ENCODE measurements at regions not wholly inside any gene's neighbourhood (a gene's known extent, or its start where the extent isn't known, plus 50 kb on each side); places are given as distances from the start of the nearest gene placed in this dataset.

DNA sequence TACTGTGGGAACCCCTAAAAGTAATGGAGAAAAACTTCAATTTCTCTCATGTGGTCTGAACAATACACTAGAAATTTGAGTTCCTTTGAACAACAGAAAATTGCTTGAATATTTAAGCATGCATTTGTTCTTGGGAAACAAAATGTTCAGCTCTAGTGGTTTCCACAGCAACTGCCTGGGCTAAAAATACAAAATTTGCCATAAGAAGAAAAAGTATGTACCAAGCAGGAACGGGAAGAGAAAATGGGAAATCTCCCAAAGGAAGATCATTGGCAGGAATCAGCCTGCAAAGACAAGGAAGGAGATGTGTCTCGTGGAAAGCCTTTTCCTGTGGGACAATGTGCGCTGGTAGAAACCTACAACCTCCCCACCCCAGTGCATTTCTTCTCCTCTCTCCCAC is 119.0 kb upstream of the DPT start:
- in situ Hi-C loops (cut with HindIII; ENCODE audit: low pct_unique_long_range_greater_than_20kb, low sequenced_read_pairs): no loop called here

DNA sequence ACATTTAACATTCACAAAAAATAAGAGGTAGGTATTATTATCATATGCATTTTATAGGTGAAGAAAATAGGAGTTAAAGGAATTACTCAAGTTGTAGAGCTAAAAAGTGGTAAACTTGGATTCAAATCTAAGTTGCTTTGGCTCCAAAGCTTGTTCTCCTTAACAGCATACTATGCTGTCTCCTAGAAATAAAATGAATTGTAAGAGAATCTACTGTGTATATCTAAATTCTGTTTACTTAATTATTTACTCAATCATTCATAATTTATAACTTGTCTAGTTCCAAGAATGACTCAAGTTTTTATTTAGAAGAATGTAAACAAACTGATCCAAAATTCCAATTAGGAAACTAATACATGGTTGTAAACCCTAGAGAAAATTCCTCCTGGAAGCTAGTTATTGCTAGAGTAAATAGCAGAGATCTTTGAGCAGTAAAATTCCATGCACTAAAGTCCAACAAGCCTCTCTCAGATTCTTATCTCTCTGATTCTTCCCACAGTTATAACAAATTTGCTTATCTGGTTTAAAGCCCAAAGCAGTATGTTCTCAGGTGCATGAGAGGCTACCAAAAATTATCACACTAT is 132.5 kb upstream of the DPT start:
- in situ Hi-C loops (cut with HindIII; ENCODE audit: low pct_unique_long_range_greater_than_20kb, low sequenced_read_pairs): no loop called here
- no peak for DNase-seq (ENCODE audit: low read depth)

More for the DNA sequence above, 119.0 kb upstream of the DPT start:
- DNase-seq (ENCODE audit: low read depth): no peak

DNA sequence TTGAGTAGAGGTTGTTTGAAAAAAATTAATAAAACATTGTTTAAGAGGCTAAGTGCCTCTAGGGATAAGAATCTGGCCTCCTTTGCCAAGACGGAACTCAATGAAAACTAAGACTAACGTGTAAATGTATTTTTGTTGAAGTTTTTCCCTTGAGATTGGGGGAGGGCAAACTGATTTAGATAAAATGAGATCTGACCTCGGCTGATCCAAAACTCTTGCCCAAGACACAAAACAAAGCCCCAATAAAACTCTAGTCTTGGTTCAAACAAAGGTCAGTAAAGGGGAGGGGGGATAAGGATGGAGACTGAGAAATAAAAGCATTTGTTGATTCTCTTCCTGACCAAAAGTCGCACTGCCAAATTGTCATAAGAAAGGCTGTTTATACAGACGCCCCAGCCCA is 134.8 kb upstream of the DPT start:
- DNase-seq (ENCODE audit: low read depth): no peak
- in situ Hi-C loops (cut with HindIII; ENCODE audit: low pct_unique_long_range_greater_than_20kb, low sequenced_read_pairs): no loop called here

DNA sequence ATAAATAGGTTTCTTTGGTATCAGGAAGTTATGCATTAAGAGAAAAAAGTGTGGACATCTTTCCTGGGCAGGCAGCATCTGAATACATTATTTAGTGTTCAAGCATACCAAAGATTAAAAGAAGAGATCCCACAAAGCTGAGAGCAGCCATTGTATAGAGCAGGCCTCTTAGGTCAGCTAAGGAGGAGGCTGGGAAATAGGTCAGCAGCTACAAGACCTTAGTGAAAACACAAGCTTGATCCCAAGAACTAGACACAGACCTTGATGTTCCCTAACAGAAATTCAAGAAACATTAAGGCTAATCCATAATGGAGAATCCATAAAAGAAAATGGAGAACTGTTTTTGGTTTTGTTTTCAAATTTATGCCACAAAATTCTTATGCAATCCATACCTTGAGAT is 135.3 kb upstream of the DPT start:
- in situ Hi-C loops (cut with HindIII; ENCODE audit: low pct_unique_long_range_greater_than_20kb, low sequenced_read_pairs): no loop called here
- DNase-seq (ENCODE audit: low read depth): no peak

DNA sequence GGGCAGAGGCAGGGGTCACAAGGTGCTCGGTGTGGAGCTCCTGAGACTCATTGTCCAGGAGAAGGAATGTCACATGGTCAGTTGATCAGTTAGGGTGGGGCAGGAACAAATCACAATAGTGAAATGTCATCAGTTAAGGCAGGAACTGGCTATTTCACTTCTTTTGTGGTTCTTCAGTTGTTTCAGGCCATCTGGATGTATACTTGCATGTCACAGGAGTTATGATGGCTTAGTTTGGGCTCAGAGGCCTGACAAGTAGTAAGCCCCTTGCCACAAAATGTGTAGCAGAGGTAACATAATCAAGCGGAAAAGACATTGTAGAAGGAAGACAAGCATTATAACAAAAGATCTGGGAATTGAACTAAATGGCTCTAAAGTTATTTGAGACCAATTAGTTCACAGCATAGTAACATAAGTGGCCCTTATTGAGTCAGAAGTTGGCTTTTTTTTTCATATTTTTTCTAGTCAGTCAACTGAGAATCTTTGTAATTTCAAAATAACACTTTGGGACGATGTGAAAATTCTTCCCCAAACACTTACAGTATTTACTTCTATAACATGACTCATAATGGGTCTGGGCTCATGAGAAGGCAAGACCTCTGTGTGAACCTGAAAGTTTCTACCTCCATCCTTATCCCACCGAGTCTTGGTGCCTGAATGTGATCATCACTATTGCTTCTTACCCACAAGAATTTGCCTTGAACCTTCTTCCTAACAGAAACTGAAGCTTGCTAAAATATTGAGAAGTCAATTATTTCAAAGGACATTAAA is 137.0 kb upstream of the DPT start:
- DNase-seq (ENCODE audit: low read depth): no peak
- in situ Hi-C loops (cut with HindIII; ENCODE audit: low pct_unique_long_range_greater_than_20kb, low sequenced_read_pairs): no loop called here

DNA sequence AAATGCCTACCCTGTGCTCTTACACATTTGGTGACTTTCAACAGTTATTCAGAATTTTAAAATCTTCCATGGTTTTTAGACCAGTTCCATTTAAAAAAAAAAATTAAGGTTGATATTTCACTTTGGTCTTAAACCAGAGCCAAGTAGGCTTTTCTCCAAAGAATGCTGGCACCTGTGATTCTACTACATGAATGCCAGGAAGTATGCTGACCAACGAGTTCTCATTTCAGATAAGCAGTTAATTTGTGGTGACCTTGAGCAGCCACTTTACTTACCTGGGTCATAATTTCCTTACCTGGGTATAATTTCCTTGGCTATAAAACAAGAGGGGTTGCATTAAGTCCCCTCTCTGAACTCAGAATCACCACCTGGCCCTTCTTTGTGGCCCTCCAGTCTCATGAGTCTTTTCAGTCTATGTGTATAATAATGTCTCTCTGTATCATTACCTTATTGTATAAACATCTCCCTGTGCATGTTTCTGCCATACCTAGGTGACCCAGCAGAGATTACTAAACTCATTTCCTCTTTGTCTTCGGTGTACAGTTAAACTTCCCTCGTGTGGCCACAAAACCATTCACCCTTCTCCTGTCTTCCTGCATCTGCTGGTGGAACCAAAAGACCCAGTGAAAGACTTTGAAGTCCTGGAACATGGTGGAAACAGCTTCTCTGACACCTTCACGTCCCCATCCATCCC is 139.1 kb upstream of the DPT start:
- in situ Hi-C loops (cut with HindIII; ENCODE audit: low pct_unique_long_range_greater_than_20kb, low sequenced_read_pairs): no loop called here
- no peak for DNase-seq (ENCODE audit: low read depth)

DNA sequence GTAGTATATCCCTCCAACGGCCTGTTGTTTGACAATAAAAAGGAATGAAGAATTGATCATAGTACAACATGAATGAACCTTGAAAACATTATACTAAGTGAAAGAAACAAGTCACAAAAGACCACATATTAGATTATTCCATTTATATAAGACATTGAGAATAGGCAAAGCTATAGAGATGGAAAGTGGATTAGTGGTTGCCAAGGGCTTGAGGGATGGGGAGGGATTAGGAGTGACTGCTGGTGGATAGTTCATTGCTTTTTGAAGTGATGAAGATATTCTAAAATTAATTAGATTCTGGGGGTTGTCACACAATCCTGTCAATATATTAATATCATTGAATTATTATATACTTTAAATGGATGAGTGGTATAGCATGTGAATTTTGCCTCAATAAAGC is 142.5 kb upstream of the DPT start:
- no peak for DNase-seq (ENCODE audit: low read depth)
- in situ Hi-C loops (cut with HindIII; ENCODE audit: low pct_unique_long_range_greater_than_20kb, low sequenced_read_pairs): no loop called here

DNA sequence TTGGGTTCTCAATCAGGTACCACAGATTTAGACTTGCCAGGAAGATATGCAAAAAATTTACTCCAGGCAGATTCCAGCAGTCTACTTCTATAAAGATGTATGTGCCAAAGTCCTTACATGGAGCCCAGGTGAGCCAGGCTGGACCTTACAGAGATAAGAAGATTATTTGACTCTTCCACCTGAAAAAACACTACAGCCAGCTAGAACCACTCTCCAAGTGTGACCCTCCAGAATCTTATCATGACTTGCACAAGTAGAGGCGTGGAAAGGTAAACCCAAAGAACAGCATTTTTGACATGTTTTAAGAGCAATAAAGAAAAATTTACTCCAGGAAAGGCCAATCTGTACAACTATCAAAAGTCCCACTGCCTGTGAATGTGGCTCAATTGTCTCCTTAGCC is 146.8 kb upstream of the DPT start:
- in situ Hi-C loops (cut with HindIII; ENCODE audit: low pct_unique_long_range_greater_than_20kb, low sequenced_read_pairs): no loop called here
- no peak for DNase-seq (ENCODE audit: low read depth)

DNA sequence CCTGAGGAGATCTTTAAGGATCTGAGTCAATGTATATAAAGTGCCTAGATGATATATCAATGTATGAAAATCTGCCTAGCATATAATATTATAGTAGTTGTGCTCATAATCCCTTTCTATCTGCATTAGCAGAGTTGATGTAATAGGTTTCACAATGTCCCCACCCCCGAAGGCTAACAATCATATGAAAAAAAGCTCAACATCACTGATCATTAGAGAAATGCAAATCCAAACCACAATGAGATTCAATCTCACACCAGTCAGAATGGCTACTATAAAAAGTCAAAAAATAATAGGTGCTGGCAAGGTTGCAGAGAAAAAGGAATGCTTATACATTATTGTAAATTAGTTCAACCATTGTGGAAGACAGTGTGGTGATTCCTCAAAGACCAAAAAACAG is 147.8 kb upstream of the DPT start:
- DNase-seq (ENCODE audit: low read depth): no peak
- in situ Hi-C loops (cut with HindIII; ENCODE audit: low pct_unique_long_range_greater_than_20kb, low sequenced_read_pairs): no loop called here

DNA sequence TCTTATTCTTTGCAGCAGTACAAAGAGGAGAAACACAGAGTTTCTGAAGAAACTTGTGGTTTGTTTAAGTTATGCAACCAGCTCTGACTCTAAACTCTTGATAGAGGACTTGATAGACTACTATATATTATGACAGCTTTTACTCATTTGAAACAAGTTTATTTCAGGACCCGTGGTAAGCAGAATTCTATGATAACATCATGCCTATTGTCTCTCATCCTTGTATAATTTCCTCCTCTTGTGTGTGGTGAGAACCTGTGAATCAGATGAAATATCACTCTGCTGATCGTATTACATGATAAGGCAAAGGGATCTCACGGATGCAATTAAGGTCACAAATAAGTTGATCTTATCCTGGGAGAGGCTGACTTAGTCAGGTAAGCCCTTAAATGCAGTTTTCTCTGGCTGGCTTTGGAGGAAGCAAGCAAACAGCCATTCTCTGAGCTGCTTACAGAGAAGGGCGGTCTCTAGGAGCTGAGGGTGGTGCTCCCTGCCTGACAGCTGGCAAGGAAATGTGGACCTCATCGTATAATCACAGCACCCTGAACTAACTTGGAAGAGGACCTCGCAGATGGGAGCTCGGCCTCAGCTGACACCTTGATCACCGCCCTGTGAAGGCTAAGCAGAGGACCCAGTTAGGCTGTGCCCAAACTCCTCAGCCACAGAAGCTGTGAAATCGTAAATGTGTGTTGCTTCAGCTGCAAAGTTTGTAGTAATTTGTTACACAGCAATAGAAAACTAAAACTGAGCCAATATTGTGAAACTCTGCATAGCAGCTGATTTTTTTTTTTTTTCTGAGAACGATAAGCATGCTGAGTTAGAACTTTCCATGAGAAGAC is 151.1 kb upstream of the DPT start:
- in situ Hi-C loops (cut with HindIII; ENCODE audit: low pct_unique_long_range_greater_than_20kb, low sequenced_read_pairs): no loop called here
- no peak for DNase-seq (ENCODE audit: low read depth)

DNA sequence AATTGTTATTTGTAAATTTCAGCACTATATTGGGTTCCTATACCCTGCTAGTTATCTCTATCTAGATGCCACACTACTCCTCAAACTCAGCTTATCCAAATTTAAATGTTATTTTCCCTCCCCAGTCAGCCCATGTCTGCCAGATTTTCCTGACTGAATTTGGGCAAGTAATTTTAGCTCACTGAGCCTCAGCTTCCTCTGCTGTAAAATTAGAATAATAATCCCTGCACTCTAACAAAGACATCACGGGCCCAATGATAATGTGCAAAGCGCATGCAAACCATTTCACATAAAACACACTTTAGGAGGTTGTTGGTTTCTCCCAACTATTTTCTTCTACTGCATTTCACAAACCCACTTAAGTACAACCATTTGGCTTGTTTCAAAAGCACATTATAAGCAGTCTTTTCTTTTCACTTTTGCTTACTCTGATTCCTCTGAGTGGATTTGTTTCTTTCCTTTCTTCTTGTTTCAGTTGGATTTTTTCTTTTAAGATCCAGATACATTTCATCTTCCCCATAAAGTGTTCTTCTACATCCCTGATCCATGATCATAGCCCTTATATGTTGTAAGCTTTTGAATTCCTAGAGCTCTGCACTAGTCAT is 152.8 kb upstream of the DPT start:
- no peak for DNase-seq (ENCODE audit: low read depth)
- in situ Hi-C loops (cut with HindIII; ENCODE audit: low pct_unique_long_range_greater_than_20kb, low sequenced_read_pairs): no loop called here

DNA sequence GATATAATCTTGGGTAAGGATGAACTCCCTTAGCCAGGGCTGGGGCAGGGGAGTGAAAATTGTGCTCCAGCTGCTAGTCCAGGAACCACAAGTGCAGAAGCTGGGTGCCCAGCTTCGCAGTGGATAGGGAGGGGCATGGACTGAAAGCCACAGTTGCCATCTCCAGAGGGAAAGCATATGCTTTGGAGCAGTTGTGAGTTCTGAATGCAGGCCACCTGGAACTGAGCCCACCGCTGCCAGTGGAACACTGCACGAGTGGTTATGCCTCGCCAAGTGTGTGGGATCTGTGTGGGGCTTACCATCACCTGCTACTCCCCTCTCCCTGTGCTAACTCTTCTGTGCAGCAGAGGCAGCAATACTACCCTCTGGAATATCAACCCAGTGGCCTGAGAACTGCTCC is 158.4 kb upstream of the DPT start:
- in situ Hi-C loops (cut with HindIII; ENCODE audit: low pct_unique_long_range_greater_than_20kb, low sequenced_read_pairs): no loop called here
- DNase-seq (ENCODE audit: low read depth): no peak

DNA sequence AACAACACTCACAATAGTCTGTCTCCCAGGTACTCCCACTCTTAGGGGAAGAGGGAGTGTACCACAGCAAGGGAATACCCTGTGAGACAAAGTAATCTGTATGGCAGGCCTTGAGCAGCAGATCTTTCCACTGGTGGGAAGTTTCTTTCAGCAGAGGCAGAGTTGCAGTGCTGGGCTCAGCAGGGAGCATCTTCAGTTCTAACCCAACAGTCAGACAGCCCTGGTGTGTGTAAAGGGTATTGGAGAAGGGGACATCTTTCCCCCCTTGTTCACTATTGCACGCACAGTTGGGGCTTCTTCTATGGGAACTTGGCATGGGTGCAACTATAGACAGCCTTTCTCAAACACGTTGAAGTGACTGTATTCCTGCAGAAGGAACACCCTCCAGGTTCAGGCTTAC is 159.4 kb upstream of the DPT start:
- DNase-seq (ENCODE audit: low read depth): no peak
- in situ Hi-C loops (cut with HindIII; ENCODE audit: low pct_unique_long_range_greater_than_20kb, low sequenced_read_pairs): no loop called here

DNA sequence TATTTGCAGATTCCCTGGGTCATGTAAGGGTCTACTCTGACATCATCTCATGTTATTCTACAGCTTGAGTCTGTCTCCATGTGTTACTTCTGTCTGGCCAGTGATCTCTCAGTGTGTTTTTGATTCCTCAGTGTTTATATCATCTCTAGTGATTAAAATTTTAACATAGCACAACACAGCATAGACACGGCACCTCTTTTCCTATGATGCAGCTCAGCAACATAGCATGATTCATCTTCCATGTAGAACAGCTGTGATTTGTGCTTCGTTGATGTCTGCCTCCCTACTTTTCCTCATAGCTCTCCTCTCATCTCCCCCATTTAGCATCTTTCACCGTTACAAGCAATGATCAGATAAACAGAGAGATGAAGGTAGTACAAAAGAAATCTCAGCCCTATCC is 163.9 kb upstream of the DPT start:
- in situ Hi-C loops (cut with HindIII; ENCODE audit: low pct_unique_long_range_greater_than_20kb, low sequenced_read_pairs): no loop called here
- DNase-seq (ENCODE audit: low read depth): no peak

DNA sequence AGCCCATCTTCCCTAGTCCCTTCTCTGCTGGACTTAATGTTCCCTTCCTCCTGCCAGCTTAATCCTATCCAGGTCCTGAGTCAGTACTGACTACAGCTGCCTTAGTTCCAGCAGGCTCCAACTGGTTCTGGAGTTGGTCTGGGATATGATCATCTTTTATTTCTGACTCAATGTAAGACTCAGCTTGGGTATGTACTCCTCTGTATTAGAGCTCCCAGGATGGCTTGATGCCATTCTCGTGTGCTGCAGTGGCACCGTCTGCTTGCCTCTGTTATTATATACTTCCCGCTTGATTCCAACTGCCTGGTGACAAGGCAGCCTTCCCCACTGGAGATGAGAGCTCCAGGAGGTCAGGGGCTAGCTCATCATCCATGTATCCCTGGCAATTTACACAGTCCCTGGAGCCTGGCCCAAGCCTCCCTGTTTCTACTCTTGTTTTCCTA is 164.4 kb upstream of the DPT start:
- in situ Hi-C loops (cut with HindIII; ENCODE audit: low pct_unique_long_range_greater_than_20kb, low sequenced_read_pairs): no loop called here
- DNase-seq (ENCODE audit: low read depth): no peak

DNA sequence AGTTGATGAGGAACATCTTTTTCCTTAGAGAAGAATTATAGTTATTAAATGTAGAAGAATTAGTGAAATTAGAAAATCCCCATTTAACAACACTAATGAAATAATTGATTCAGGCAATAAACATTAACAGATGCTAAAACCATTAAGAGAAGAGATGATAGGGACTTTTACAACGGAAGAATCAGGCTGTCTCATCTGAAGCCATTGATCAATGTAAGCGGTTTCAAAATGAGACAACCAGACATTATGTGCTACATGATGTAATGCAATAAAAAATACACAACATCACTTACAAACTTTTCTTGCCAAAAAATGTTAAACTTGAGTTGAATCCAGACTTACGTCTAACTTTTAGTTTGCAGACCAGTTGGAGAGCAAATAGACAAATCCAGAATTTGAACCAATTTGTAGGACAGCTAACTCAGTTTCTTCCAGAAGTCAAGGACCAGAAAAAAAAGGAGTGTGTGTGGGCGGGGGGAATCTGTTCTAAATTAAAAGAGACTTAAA is 165.4 kb upstream of the DPT start:
- in situ Hi-C loops (cut with HindIII; ENCODE audit: low pct_unique_long_range_greater_than_20kb, low sequenced_read_pairs): no loop called here
- DNase-seq (ENCODE audit: low read depth): no peak

DNA sequence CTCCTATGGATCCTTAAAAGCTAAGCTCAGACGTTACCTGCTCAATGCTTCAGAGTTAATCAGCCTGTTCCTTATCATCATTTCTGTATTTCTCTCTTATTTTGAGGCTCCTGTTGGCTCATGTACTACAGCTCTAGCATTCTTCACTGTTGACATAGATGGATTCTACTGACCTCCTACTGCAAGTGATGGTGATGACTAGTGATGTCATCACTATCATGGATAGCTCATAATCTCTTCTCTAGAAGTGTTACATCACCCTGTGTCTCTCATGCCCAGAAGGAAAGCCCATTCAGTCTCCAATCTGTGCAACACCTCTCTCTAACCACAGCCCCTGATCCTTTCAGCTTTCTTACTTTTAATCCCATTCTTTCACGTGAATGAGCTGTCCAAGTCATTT is 168.2 kb upstream of the DPT start:
- no peak for DNase-seq (ENCODE audit: low read depth)
- in situ Hi-C loops (cut with HindIII; ENCODE audit: low pct_unique_long_range_greater_than_20kb, low sequenced_read_pairs): no loop called here

DNA sequence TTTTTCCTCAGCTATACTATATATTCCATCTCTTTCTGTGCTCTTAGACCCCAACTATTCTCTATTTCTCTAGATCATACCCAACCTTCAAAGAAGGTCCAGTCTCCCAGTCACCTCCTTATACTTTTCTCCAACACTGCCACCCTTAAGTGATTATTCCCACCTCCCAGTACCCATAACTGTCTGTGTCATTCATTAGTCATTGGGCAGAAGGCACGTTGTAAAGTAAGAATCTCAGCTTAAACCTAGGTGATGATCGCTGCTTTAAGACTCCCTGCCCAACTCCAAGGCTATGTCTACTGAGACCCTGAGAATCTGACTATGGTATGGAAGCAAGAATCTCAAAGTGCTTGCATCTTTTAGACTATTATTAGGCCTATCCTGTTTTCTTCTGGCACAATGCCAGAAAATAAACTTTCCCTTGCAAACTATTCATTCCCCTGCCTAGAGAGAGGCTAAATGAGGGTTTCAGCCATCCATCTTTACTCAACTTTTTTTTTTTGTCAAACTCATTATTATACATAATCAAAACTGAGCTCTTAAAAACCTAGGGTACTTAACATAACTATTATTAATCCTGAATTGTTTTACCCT is 174.3 kb upstream of the DPT start:
- no peak for DNase-seq (ENCODE audit: low read depth)
- in situ Hi-C loops (cut with HindIII; ENCODE audit: low pct_unique_long_range_greater_than_20kb, low sequenced_read_pairs): no loop called here
